ENCODE measurements at regions not wholly inside any gene's neighbourhood (a gene's known extent, or its start where the extent isn't known, plus 50 kb on each side); places are given as distances from the start of the nearest gene placed in this dataset.

GRCh38 chr12:78711954-78712353 lies 152.6 kb upstream of the SYT1 start:
- DNase-seq: no peak

- peak; percentile 14 for DNase-seq
Observed at GRCh38 chr12:78712834-78713481, 151.6 kb upstream of the SYT1 start.

GRCh38 chr12:78719721-78720120 lies 144.9 kb upstream of the SYT1 start:
- DNase-seq: no peak

GRCh38 chr12:78721906-78722305 lies 142.7 kb upstream of the SYT1 start:
- DNase-seq: no peak

- DNase-seq: no peak
Observed at GRCh38 chr12:78725033-78725432, 139.5 kb upstream of the SYT1 start.

- DNase-seq: peak; percentile 19
Observed at GRCh38 chr12:78725951-78726580, 138.5 kb upstream of the SYT1 start.

- DNase-seq: no peak
Observed at GRCh38 chr12:78726854-78727253, 137.7 kb upstream of the SYT1 start.

GRCh38 chr12:78732481-78732880 lies 132.1 kb upstream of the SYT1 start:
- DNase-seq: peak; percentile 71

- no peak for DNase-seq
Observed at GRCh38 chr12:78739653-78740052, 124.9 kb upstream of the SYT1 start.

- no peak for DNase-seq
Observed at GRCh38 chr12:78746001-78746400, 118.6 kb upstream of the SYT1 start.

GRCh38 chr12:78753058-78753457 lies 111.5 kb upstream of the SYT1 start:
- DNase-seq: no peak

GRCh38 chr12:78756936-78757335 lies 107.6 kb upstream of the SYT1 start:
- no peak for DNase-seq

GRCh38 chr12:78759367-78759766 lies 105.2 kb upstream of the SYT1 start:
- no peak for DNase-seq

GRCh38 chr12:78760906-78761305 lies 103.7 kb upstream of the SYT1 start:
- no peak for DNase-seq

GRCh38 chr12:78764913-78765312 lies 99.7 kb upstream of the SYT1 start:
- no peak for DNase-seq

GRCh38 chr12:78767264-78767981 lies 97.2 kb upstream of the SYT1 start:
- DNase-seq: no peak

GRCh38 chr12:78778339-78778738 lies 86.2 kb upstream of the SYT1 start:
- no peak for DNase-seq

- DNase-seq: no peak
Observed at GRCh38 chr12:78787576-78787975, 77.0 kb upstream of the SYT1 start.

GRCh38 chr12:78790148-78790547 lies 74.4 kb upstream of the SYT1 start:
- DNase-seq: no peak

- no peak for DNase-seq
Observed at GRCh38 chr12:78792052-78792698, 72.4 kb upstream of the SYT1 start.

GRCh38 chr12:78793491-78793890 lies 71.1 kb upstream of the SYT1 start:
- DNase-seq: no peak

GRCh38 chr12:78793982-78794381 lies 70.6 kb upstream of the SYT1 start:
- no peak for DNase-seq

- no peak for DNase-seq
Observed at GRCh38 chr12:78795934-78796445, 68.6 kb upstream of the SYT1 start.
